ENCODE measurements at regions not wholly inside any gene's neighbourhood (a gene's known extent, or its start where the extent isn't known, plus 50 kb on each side); places are given as distances from the start of the nearest gene placed in this dataset.

DNA sequence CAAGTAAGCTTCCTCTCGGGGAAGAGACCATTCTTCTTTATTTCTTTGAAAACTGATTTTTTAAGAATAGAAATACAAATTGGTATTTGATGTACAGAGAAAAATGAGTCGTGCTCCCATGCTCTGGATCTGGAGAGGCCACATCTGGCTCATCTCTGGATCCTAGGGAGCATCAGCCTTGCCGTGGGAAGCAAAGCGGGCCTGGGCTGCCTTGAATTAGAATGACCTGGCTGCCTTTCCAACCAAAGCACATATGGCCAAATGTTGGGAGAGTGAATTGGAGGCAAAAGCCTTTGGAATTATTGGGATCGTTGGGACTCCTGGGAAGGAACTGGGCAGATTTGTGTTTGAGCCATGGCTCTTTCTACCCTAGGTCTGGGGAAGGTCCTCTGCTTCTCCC lies 80.0 kb downstream of the SLC25A47 start:
- Histone ChIP-seq H3K27ac (no peak overlapping the region), H3K9me3 (no peaks in the 10 kb centered on the region)
- intact Hi-C loops (cut with DNase I; ENCODE audit: low total_unique reads) = no loop called here

DNA sequence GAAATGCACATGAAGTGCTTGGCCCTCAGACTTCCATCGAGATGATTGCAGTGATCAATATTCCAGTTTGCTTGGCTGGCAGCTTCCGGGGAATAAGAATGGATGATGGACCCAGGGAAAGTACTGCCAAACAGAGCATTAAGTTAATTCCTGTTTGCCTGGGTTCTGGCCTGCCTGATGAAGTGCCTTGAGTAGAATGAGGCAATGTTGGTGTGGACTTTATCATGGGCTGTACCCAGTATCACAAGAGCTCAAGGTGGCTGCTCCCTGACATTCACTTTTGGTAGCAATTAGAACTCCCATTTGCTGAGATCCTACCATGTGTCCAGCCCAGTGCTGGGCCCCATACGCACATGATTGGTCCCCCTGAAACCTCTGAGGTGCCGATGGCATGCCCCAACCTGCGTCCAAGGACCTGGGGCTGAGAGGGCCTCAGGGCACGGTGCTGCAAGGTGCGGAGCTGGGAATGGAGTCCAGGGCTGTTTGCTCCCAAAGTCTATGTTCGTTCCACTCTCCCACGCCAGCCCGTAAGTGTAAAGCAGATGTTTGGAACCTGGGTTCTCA lies 80.7 kb downstream of the SLC25A47 start:
- H3K36me3 ChIP-seq = no peaks in the 10 kb centered on the region
- H3K4me3 ChIP-seq = no peak overlapping the region
- intact Hi-C loops (cut with DNase I; ENCODE audit: low total_unique reads) = no loop called here
- DNase-seq = no peak
- H3K9me3 ChIP-seq = no peaks in the 10 kb centered on the region
- no peaks in the 10 kb centered on the region for H3K27me3 ChIP-seq
- no peaks in the 10 kb centered on the region for H3K4me1 ChIP-seq
- no peak overlapping the region for H3K27ac ChIP-seq
- TF ChIP-seq, protein P1, sequence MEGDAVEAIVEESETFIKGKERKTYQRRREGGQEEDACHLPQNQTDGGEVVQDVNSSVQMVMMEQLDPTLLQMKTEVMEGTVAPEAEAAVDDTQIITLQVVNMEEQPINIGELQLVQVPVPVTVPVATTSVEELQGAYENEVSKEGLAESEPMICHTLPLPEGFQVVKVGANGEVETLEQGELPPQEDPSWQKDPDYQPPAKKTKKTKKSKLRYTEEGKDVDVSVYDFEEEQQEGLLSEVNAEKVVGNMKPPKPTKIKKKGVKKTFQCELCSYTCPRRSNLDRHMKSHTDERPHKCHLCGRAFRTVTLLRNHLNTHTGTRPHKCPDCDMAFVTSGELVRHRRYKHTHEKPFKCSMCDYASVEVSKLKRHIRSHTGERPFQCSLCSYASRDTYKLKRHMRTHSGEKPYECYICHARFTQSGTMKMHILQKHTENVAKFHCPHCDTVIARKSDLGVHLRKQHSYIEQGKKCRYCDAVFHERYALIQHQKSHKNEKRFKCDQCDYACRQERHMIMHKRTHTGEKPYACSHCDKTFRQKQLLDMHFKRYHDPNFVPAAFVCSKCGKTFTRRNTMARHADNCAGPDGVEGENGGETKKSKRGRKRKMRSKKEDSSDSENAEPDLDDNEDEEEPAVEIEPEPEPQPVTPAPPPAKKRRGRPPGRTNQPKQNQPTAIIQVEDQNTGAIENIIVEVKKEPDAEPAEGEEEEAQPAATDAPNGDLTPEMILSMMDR (IDR thresholded peaks at IDR 0.05) = no peak
- TF ChIP-seq POLR2A (IDR thresholded peaks at IDR 0.05) = no peak

More for the DNA sequence above, 80.0 kb downstream of the SLC25A47 start:
- no peak for DNase-seq
- H3K4me1 ChIP-seq = no peaks in the 10 kb centered on the region
- H3K27me3 ChIP-seq = no peaks in the 10 kb centered on the region
- H3K4me3 ChIP-seq = no peak overlapping the region
- no peak for TF ChIP-seq POLR2A (IDR thresholded peaks at IDR 0.05)
- TF ChIP-seq, protein P1 (IDR thresholded peaks at IDR 0.05) = no peak
- no peaks in the 10 kb centered on the region for H3K36me3 ChIP-seq

DNA sequence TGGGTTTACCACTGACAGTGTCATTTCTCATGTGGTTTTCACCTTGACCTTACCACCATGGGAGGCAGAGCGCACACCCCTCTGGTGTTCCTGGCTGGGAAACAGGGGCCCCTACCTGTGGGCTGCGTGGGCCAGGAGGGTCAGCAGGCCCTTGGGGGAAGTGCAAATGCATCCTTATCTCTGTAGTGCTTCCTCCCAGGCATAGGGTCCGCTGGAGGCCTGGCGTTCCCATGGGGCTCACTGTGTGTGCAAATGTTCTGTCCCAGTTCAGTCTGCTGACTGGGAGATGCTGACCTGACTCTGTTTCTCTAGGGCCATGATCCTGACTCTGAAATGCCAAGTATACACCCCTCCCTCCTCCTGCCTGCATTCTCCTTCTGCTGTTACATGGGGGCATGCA lies 81.3 kb downstream of the SLC25A47 start:
- Histone ChIP-seq H3K4me3 (no peak overlapping the region), H3K9me3 (no peaks in the 10 kb centered on the region), H3K27me3 (no peaks in the 10 kb centered on the region), H3K36me3 (no peaks in the 10 kb centered on the region), H3K4me1 (no peaks in the 10 kb centered on the region), H3K27ac (no peak overlapping the region)
- intact Hi-C loops (cut with DNase I; ENCODE audit: low total_unique reads) = no loop called here
- TF ChIP-seq, protein P1 (IDR thresholded peaks at IDR 0.05) = no peak
- no peak for TF ChIP-seq POLR2A (IDR thresholded peaks at IDR 0.05)
- DNase-seq = no peak

DNA sequence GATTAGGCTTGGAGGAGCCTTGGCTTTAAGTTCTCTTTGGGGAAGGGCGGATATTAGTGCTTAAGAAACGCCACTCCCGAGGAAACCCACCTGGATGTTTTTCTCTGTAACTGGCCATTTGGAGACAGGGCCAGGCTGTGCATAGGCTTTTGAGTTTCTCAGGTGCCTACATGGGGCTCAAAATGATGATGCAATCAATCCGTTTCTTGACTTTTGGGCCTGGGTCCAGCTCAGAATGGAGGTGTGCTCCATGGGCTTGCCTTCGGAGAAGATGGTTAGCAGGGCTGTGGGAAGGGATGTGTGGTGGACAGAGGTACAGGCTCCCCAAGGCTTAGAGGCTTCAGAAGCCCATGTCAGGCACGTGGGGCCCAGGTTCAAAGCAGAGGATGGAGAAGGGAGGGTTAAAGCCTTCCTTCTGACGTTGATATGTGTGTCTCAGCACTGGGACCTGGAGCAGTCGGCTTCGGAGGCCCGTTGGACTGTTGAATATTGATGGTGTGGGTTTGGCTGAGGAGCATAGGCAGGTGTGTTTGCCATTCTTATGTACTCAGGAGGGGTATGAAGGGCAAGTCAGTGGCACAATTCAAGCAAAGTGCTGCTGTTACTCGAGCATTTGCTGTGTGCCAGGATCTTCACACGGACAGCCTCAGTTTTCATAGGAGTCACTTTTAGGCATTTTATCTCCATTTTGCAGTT lies 82.8 kb downstream of the SLC25A47 start:
- Histone ChIP-seq H3K27ac (no peak overlapping the region), H3K4me1 (no peaks in the 10 kb centered on the region), H3K4me3 (no peak overlapping the region), H3K27me3 (no peaks in the 10 kb centered on the region), H3K9me3 (no peaks in the 10 kb centered on the region), H3K36me3 (no peaks in the 10 kb centered on the region)
- DNase-seq = no peak
- intact Hi-C loops (cut with DNase I; ENCODE audit: low total_unique reads) = no loop called here
- TF ChIP-seq, protein P1 (IDR thresholded peaks at IDR 0.05) = no peak
- TF ChIP-seq POLR2A (IDR thresholded peaks at IDR 0.05) = no peak

DNA sequence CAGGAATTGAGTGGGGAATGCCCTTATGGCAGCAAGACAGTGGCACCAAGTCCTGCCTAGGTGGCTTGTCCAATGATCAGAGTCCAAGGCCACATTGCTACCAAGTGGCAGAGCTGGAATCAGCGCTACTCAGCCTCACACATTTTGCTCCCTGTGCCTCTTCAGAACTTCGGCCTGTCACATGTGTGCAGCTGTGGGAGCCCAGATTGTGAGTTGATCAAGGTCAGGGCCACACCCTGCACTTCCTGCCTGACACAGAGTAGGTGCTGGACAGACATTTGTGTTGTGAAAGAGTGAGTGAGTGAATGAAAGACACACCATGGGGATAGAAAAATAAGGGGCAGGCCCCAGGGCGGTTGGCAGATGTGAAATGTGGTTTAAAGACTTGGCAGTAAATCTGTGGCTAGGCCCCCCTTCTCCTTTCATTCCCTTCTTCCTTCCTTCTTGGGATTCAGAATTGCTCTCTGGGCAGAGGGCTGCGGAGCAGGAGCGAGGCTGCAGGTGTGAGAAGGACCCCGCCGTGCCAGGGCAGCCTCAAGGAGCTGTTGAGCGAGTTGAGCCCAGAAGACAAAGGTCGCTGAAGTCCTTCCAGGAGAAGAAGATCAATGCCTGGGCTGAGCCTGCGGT lies 83.5 kb downstream of the SLC25A47 start:
- Histone ChIP-seq H3K27me3 (no peaks in the 10 kb centered on the region), H3K4me3 (no peak overlapping the region), H3K36me3 (no peaks in the 10 kb centered on the region), H3K9me3 (no peaks in the 10 kb centered on the region), H3K27ac (no peak overlapping the region), H3K4me1 (no peaks in the 10 kb centered on the region)
- intact Hi-C loops (cut with DNase I; ENCODE audit: low total_unique reads) = no loop called here
- DNase-seq = no peak
- no peak for TF ChIP-seq POLR2A (IDR thresholded peaks at IDR 0.05)
- TF ChIP-seq, protein P1 (IDR thresholded peaks at IDR 0.05) = no peak

Measured in uterus (tissue), 3 donors.